BLaER1 treated with 17β-estradiol and CSF1 and Interleukin-3, amounts not matched to agents 10 nM and 100 nM (cell line): ENCODE measurements at regions not wholly inside any gene's neighbourhood (a gene's known extent, or its start where the extent isn't known, plus 50 kb on each side); places are given as distances from the start of the nearest gene placed in this dataset.
"Not testable (repeated sequence)": the region's sequence is repeated elsewhere in the genome, so short reads cannot be mapped to it uniquely, and the experiment has no call there.

Experiments used
- H3K27ac ChIP-seq, 11 experiments: shearing (Covaris generic); formaldehyde crosslinking; 2 replicates each; pipeline ENCODE4 v1.8.1; 2022
- H3K27me3 ChIP-seq, 11 experiments: shearing (Covaris generic); formaldehyde crosslinking; 2 replicates each; pipeline ENCODE4 v1.8.1; 2022
- H3K36me3 ChIP-seq, 11 experiments: shearing (Covaris generic); formaldehyde crosslinking; 2 replicates each; pipeline ENCODE4 v1.8.1; 2022
- H3K4me1 ChIP-seq, 10 experiments: shearing (Covaris generic); formaldehyde crosslinking; 2 replicates each; pipeline ENCODE4 v1.8.1; 2022
- H3K4me2 ChIP-seq, 11 experiments: shearing (Covaris generic); formaldehyde crosslinking; 2 replicates each; pipeline ENCODE4 v1.8.1; 2022
- H3K4me3 ChIP-seq, 10 experiments: shearing (Covaris generic); formaldehyde crosslinking; 2 replicates each; pipeline ENCODE4 v1.8.1; 2022
- H3K9ac ChIP-seq, 11 experiments: shearing (Covaris generic); formaldehyde crosslinking; 2 replicates each; pipeline ENCODE4 v1.8.1; 2022
- H3K9me3 ChIP-seq, 11 experiments: shearing (Covaris generic); formaldehyde crosslinking; replicated peaks in 1 of 11; 2 replicates each; pipeline ENCODE4 v1.8.1; 2022
- H4K20me1 ChIP-seq, 11 experiments: shearing (Covaris generic); formaldehyde crosslinking; 2 replicates each; pipeline ENCODE4 v1.8.1; 2022
- Cebpa-rat ChIP-seq, 11 experiments: shearing (Covaris generic); IDR thresholded peaks; 2 replicates each; pipeline ENCODE4 v1.8.1; 2022

DNA sequence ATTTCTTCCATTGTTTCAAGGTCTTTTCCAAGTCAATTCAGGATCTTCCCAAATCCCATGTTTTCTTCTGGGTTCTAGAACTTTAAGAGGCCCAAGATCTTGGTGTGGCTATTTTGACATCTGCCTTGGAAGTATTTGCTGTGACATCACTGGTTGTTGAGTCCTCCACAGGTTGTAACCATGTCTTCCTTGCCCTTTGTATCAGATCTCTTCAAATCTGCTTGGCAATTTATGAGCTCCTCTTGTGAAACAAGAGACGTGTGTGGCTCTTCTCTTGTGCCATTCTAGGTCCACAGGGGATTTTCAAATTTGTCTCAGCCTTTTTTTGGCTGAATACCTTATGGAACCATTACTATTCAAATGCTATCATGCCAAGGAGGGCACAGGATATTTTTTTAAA, 60.3 kb upstream of the KCNK2 start:
- H3K27ac ChIP-seq: no peak overlapping the region
- H4K20me1 ChIP-seq: no peaks in the 10 kb centered on the region
- H3K36me3 ChIP-seq: no peaks in the 10 kb centered on the region
- peaks cover 0 to 4% (median 0%) of the 10 kb centered on the region in 11 experiments; a peak in 2 of 22 replicates for H3K9me3 ChIP-seq
- H3K4me3 ChIP-seq: no peak overlapping the region
- no peaks in the 10 kb centered on the region for H3K4me1 ChIP-seq
- H3K27me3 ChIP-seq: no peaks in the 10 kb centered on the region
- H3K4me2 ChIP-seq: no peak overlapping the region
- no peak for TF ChIP-seq Cebpa-rat (IDR thresholded peaks at IDR 0.05)
- no peak overlapping the region for H3K9ac ChIP-seq

GRCh38 chr1:215022741-215023141, 59.8 kb upstream of the KCNK2 start:
- H3K4me1 ChIP-seq: no peaks in the 10 kb centered on the region
- H3K27ac ChIP-seq: no peak overlapping the region
- H3K27me3 ChIP-seq: no peaks in the 10 kb centered on the region
- no peaks in the 10 kb centered on the region for H3K9me3 ChIP-seq
- no peak overlapping the region for H3K9ac ChIP-seq
- no peaks in the 10 kb centered on the region for H3K36me3 ChIP-seq
- no peak overlapping the region for H3K4me2 ChIP-seq
- no peak for TF ChIP-seq Cebpa-rat (IDR thresholded peaks at IDR 0.05)
- no peak overlapping the region for H3K4me3 ChIP-seq
- H4K20me1 ChIP-seq: no peaks in the 10 kb centered on the region

GRCh38 chr1:215023155-215023832, 59.2 kb upstream of the KCNK2 start:
- H3K9ac ChIP-seq: no peak overlapping the region
- H4K20me1 ChIP-seq: no peaks in the 10 kb centered on the region
- no peaks in the 10 kb centered on the region for H3K9me3 ChIP-seq
- no peaks in the 10 kb centered on the region for H3K36me3 ChIP-seq
- H3K4me3 ChIP-seq: no peak overlapping the region
- no peak overlapping the region for H3K27ac ChIP-seq
- no peak overlapping the region for H3K4me2 ChIP-seq
- peak in 2 of 11 experiments; percentile 12 to 24; a peak in 1 of 22 replicates for TF ChIP-seq Cebpa-rat (IDR thresholded peaks at IDR 0.05)
- H3K27me3 ChIP-seq: no peaks in the 10 kb centered on the region
- no peaks in the 10 kb centered on the region for H3K4me1 ChIP-seq

- Histone ChIP-seq H3K27me3 (no peaks in the 10 kb centered on the region), H3K9me3 (no peaks in the 10 kb centered on the region), H4K20me1 (no peaks in the 10 kb centered on the region), H3K4me1 (no peaks in the 10 kb centered on the region), H3K27ac (no peak overlapping the region), H3K4me3 (no peak overlapping the region), H3K36me3 (no peaks in the 10 kb centered on the region), H3K4me2 (no peak overlapping the region), H3K9ac (no peak overlapping the region)
- no peak for TF ChIP-seq Cebpa-rat (IDR thresholded peaks at IDR 0.05)
Measured at GRCh38 chr1:215028954-215029353, 53.6 kb upstream of the KCNK2 start.

GRCh38 chr1:215030581-215030980, 52.0 kb upstream of the KCNK2 start:
- H3K4me1 ChIP-seq, H4K20me1 ChIP-seq, H3K4me3 ChIP-seq, H3K36me3 ChIP-seq, H3K9ac ChIP-seq, H3K4me2 ChIP-seq, H3K27me3 ChIP-seq, H3K9me3 ChIP-seq, H3K27ac ChIP-seq: not testable (repeated sequence)

GRCh38 chr1:215031392-215031791, 51.1 kb upstream of the KCNK2 start:
- no peak overlapping the region for H3K27ac ChIP-seq
- H3K4me1 ChIP-seq: no peaks in the 10 kb centered on the region
- no peak for TF ChIP-seq Cebpa-rat (IDR thresholded peaks at IDR 0.05)
- no peak overlapping the region for H3K9ac ChIP-seq
- H4K20me1 ChIP-seq: no peaks in the 10 kb centered on the region
- H3K36me3 ChIP-seq: no peaks in the 10 kb centered on the region
- H3K4me2 ChIP-seq: no peak overlapping the region
- H3K4me3 ChIP-seq: no peak overlapping the region
- H3K27me3 ChIP-seq: no peaks in the 10 kb centered on the region
- no peaks in the 10 kb centered on the region for H3K9me3 ChIP-seq
